Smooth muscle cell (in vitro differentiated cells): ENCODE measurements at regions not wholly inside any gene's neighbourhood (a gene's known extent, or its start where the extent isn't known, plus 50 kb on each side); places are given as distances from the start of the nearest gene placed in this dataset.

ENCODE experiments used
- DNase-seq: peaks from one replicate; lab custom pipeline; 2025; ENCODE audit not compliant: unreplicated experiment; lab: John Stamatoyannopoulos, UW
- H2AFZ ChIP-seq: fragments of 200-600 bp; sonication (generic); 2 replicates; pipeline ENCODE4 v1.6.0; 2016; ENCODE audit warnings: antibody characterized with exemption, low read depth, mild to moderate bottlenecking
- H3F3A ChIP-seq: fragments of 200-600 bp; sonication (generic); 2 replicates; pipeline ENCODE4 v1.6.0; 2017; ENCODE audit warnings: antibody characterized with exemption, low read depth
- H3K27ac ChIP-seq: fragments of 200-600 bp; sonication (generic); 2 replicates; pipeline ENCODE4 v1.5.1; 2016; ENCODE audit warnings: low read depth, mild to moderate bottlenecking
- H3K27me3 ChIP-seq: fragments of 200-600 bp; sonication (generic); 2 replicates; pipeline ENCODE4 v1.6.1; 2016; ENCODE audit warnings: low read depth, mild to moderate bottlenecking
- H3K36me3 ChIP-seq: fragments of 200-600 bp; sonication (generic); 2 replicates; pipeline ENCODE4 v1.5.1; 2016; ENCODE audit warnings: low read depth
- H3K4me1 ChIP-seq: fragments of 200-600 bp; sonication (generic); 2 replicates; pipeline ENCODE4 v1.5.1; 2016; ENCODE audit warnings: low read depth
- H3K4me2 ChIP-seq: fragments of 200-600 bp; sonication (generic); 2 replicates; pipeline ENCODE4 v1.6.0; 2016; ENCODE audit warnings: mild to moderate bottlenecking
- H3K4me3 ChIP-seq: fragments of 200-600 bp; sonication (generic); 2 replicates; pipeline ENCODE4 v1.5.1; 2016; ENCODE audit warnings: mild to moderate bottlenecking
- H3K79me2 ChIP-seq: fragments of 200-600 bp; sonication (generic); 2 replicates; pipeline ENCODE4 v1.6.0; 2016; ENCODE audit warnings: low read depth, mild to moderate bottlenecking
- H3K9ac ChIP-seq: fragments of 200-600 bp; sonication (generic); 2 replicates; pipeline ENCODE4 v1.6.0; 2016; ENCODE audit warnings: low read depth
- H3K9me3 ChIP-seq: fragments of 200-600 bp; sonication (generic); replicated peaks from 2 replicates; pipeline ENCODE4 v1.5.1; 2016; ENCODE audit warnings: low read depth
- H4K20me1 ChIP-seq: fragments of 200-600 bp; sonication (generic); 2 replicates; pipeline ENCODE4 v1.6.0; 2016; ENCODE audit warnings: low read depth
- CTCF ChIP-seq: fragments of 200-600 bp; sonication (generic); IDR thresholded peaks from 2 replicates; pipeline ENCODE4 v1.5.1; 2017; ENCODE audit warnings: borderline replicate concordance, mild to moderate bottlenecking, antibody characterized with exemption; ENCODE audit not compliant: insufficient read depth, poor library complexity, severe bottlenecking
- WGBS: methylation state at CpG from one replicate; pipeline ENCODE4 v1.1.7; 2016; ENCODE audit warnings: low lambda C conversion rate; 5-methylcytosine and 5-hydroxymethylcytosine counted together

- H3K4me3 ChIP-seq, result no peak overlapping the region
- no peaks in the 10 kb centered on the region for H3F3A ChIP-seq
- no peak overlapping the region for H3K27ac ChIP-seq
- H3K79me2 ChIP-seq, result no peaks in the 10 kb centered on the region
- H3K9ac ChIP-seq, result no peak overlapping the region
- no peaks in the 10 kb centered on the region for H4K20me1 ChIP-seq
- peaks cover 2% of the 10 kb centered on the region for H3K4me1 ChIP-seq
- no peak for TF ChIP-seq CTCF
- H3K36me3 ChIP-seq, result no peaks in the 10 kb centered on the region
- WGBS, result 84% methylated on average over 3 of the region's 3 CpGs
- no peak overlapping the region for H2AFZ ChIP-seq
- no peaks in the 10 kb centered on the region for H3K27me3 ChIP-seq
- H3K4me2 ChIP-seq, result no peak overlapping the region
- DNase-seq, result no peak
- no peaks in the 10 kb centered on the region for H3K9me3 ChIP-seq
These were observed 565.4 kb downstream of the ETS1 start for GRCh38 chr11:128022007-128022368.

- H4K20me1 ChIP-seq, result no peaks in the 10 kb centered on the region
- no peaks in the 10 kb centered on the region for H3K79me2 ChIP-seq
- H3K4me1 ChIP-seq, result no peaks in the 10 kb centered on the region
- H3F3A ChIP-seq, result no peaks in the 10 kb centered on the region
- H2AFZ ChIP-seq, result no peak overlapping the region
- no peaks in the 10 kb centered on the region for H3K36me3 ChIP-seq
- H3K27me3 ChIP-seq, result no peaks in the 10 kb centered on the region
- H3K4me3 ChIP-seq, result no peak overlapping the region
- no peaks in the 10 kb centered on the region for H3K9me3 ChIP-seq
- 71% methylated on average over 5 of the region's 5 CpGs for WGBS
- TF ChIP-seq CTCF, result peak; percentile 33
- no peak overlapping the region for H3K9ac ChIP-seq
- DNase-seq, result no peak
- H3K27ac ChIP-seq, result no peak overlapping the region
- H3K4me2 ChIP-seq, result no peak overlapping the region
These were observed 565.9 kb downstream of the ETS1 start for GRCh38 chr11:128021349-128022006.

- Histone ChIP-seq H3F3A (no peaks in the 10 kb centered on the region), H3K79me2 (no peaks in the 10 kb centered on the region), H3K9me3 (no peaks in the 10 kb centered on the region), H3K9ac (no peak overlapping the region), H3K4me3 (no peak overlapping the region), H3K36me3 (no peaks in the 10 kb centered on the region), H3K27me3 (no peaks in the 10 kb centered on the region), H2AFZ (no peak overlapping the region), H3K27ac (no peak overlapping the region), H4K20me1 (no peaks in the 10 kb centered on the region), H3K4me2 (no peak overlapping the region), H3K4me1 (no peaks in the 10 kb centered on the region)
- WGBS, result 83% methylated on average over 6 of the region's 6 CpGs
- DNase-seq, result no peak
- no peak for TF ChIP-seq CTCF
These were observed 568.7 kb downstream of the ETS1 start for GRCh38 chr11:128018692-128019091.

- Histone ChIP-seq H3K27me3 (no peaks in the 10 kb centered on the region), H3K4me3 (no peak overlapping the region), H3K36me3 (no peaks in the 10 kb centered on the region), H3K79me2 (no peaks in the 10 kb centered on the region), H3K9me3 (no peaks in the 10 kb centered on the region), H3F3A (no peaks in the 10 kb centered on the region), H4K20me1 (no peaks in the 10 kb centered on the region), H3K4me2 (no peak overlapping the region), H3K27ac (no peak overlapping the region), H3K9ac (no peak overlapping the region), H2AFZ (no peak overlapping the region), H3K4me1 (no peaks in the 10 kb centered on the region)
- WGBS, result 81% methylated on average over 2 of the region's 2 CpGs
- TF ChIP-seq CTCF, result no peak
- no peak for DNase-seq
These were observed 581.8 kb downstream of the ETS1 start for GRCh38 chr11:128005562-128005961.
